GM04503 (cell line): ENCODE measurements at regions not wholly inside any gene's neighbourhood (a gene's known extent, or its start where the extent isn't known, plus 50 kb on each side); places are given as distances from the start of the nearest gene placed in this dataset.

Source experiments
- DNase-seq: peaks from one replicate; pipeline ENCODE4 v3.0.0-alpha.2; 2012; ENCODE audit warnings: low read depth

DNA sequence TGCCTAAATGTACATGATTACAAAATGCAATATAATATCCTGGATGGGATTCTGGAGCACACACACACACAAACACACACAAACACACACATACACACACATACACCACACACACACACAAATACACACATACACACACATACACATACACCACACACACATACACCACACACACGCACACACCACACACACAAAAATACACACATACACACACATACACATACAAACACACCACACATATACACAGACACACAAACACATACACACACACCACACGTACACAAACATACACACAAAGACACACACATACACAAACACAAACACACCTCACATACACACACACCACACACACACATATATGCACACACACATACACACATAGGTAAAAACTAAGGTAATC, 134.6 kb upstream of the SYNDIG1 start:
- DNase-seq = no peak

DNA sequence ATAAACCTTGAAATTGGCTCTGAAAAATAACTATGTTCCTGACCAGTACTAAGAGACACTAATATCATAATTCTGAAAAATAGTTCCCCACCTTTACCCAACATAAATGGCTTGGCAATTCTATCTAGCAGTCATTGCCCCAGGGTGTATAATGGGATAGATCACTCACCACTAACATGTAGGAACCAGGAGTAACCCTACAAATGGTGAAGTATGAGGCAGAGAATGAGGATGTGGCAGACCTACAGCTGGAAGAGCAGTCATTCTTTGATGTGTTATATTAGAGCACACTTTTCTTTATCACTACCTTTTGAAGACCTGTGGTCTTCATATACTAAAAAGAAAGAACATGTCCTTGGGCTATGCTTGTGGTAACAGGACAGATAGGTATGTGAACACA, 136.5 kb upstream of the SYNDIG1 start:
- DNase-seq = no peak

DNA sequence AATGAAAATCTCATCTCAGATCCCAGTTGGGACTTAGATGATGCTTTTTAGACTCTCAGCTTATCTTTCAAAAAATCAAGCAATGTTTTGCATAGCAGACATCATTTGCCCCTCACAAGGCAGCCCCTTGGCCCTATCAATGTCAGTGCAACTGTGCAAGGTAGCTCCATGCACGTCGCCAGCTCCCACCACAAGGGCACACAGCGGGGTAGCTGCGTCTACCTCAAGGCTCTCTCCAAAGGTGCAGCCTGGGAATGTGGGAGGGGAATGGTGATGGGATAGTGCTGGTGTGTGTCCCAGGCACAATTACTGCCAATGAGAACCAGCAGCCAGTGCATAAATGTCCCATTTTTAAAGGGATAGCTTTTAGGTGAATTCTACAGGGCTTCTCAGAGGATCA, 137.5 kb upstream of the SYNDIG1 start:
- DNase-seq = no peak

DNA sequence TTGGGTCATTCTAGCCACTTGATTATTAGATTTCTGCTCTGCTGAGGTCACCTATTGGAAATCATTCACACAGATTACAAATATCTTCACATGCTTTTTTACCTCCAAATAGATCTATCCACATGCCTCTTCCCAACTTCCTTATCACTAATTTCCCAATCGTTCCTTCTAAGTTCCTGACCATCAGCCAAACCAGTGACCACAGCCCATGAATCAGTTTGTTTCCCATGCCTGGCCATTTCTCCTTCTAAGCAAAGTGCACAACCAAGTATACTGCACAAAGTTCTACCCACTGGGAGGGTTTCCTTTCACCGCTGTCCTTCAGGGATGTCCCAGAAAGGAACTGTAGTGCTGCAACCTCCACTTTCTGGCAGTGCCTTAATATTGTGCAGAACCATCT, 140.5 kb upstream of the SYNDIG1 start:
- DNase-seq = no peak

DNA sequence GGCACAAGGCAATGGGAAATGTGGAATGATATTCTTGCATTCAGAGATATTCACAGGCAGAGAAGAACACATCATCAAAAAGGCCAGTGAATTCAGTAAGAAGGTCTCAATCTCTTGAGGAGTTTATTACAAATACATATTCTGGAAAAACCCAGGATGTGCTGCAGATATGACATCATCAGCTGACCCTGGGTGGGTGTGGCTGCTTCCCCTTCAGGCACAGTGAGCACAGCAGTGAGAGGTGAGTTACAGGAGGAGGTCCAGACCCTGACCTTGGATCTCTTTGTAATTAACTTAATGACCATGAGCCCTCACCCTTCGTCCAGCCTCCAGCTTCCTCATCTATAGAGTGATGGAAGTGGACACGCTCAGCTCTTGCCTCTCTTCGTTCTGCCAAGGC, 147.5 kb upstream of the SYNDIG1 start:
- no peak for DNase-seq

DNA sequence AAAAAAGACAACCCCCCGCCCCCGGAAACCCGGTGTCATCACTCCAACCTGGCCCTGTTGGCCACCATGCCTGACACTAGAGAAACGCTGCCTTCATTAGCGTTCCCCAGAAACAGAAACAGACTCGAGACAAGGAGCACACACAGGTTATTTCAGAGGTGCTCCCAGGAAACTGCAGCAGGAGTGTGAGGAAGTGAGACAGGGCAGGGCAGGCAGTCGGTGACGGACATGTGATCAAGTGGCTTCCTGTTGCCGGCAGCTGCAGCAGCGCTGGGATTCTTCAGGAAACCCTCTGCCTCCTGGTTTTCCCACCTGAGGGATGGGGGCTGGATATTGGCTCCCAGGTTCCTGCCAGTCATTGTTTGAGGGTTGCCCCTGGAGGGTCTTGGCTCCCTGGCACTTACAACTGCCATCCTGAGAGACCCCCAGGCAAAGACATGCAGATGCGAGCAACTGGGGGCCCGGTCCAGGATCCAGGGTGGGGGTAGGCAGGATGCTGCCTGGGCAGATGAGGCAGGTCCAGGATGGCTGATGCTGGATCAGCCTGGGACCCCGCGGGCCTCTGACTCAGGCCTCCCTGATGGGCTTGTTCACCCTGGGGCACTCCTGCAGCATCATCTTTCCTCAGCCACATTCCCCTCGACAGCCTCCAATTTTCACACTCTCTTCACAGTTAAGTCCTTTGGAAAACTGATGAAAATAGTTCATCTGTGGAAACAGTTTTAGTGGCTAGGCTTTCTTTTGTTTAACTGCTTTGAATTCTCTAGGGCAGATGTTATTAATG, 150.7 kb upstream of the SYNDIG1 start:
- no peak for DNase-seq

DNA sequence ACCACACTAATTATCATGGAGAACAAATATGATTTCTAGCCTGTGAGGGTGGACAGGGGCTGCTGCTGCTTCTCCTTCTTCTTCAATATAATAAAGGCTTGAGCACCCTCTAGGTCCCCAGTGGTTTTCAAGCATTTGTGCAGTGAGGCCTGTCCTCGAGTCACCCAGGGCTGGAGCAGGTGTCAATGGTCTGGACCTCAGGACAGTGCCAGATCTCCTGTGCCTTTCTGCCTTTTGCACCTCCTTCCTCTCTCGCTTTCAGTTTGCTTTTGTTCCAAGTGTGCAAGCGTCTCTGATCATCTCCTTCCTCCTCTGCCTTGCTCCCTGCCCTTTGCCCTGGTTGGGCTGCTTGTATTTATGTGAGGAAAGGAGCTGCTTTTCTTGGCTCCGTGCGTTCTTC, 152.2 kb upstream of the SYNDIG1 start:
- DNase-seq = no peak

DNA sequence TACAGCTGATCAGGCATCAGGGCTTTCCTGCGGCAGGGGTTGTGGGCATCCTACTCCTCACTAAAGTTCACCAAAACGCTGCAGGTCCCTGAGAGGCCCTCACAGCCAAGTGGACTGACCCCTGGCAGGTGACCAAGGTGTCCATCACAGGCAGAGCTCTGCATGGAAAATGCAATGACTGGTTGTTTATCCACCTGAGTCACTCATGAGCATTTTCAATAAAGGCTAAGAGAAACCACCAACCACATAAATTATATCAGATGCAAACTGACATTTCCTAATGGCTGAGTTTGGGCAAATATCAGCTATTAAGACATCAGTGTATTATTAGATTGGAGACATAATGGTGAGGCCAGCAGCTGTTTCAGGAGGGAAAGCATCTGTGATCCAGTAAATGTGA, 152.7 kb upstream of the SYNDIG1 start:
- no peak for DNase-seq

DNA sequence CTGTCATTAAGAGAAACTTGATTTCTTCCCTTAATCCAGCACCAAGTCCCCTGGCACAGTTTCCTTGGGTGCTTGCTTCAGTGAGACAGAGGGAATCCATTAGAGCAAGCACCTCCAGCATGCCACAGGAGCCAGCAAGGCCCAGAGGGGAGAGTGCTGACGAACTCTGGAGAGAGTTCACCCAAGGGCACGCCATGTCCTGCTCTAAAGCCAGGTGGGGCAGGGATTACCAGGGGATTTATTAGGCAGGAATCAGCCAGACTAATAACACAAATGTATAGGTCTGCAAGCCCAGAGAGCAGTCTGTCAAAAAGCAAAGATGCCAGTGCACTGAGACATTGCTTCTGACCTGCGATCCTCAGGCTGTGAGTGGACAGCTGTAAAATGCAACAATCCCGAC, 155.4 kb upstream of the SYNDIG1 start:
- no peak for DNase-seq

DNA sequence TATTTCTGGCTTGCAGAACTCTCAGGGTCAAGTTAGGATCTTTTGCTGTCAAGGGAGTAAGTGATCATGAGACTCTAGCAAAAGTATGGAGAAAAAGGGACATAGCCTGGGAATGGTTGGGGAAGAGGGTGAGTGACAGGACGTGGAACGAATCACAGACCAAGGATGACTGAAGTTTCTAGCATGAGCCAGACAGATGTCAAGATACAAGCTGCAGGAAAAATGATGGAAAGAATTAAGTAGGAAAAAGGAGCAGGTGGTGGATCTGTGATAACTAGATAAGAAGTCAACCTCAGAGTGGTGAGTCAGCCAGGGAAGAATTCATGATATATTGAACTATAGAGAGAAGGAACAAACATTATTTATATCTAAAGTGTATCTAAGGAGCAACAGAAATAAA, 159.8 kb upstream of the SYNDIG1 start:
- DNase-seq = no peak

DNA sequence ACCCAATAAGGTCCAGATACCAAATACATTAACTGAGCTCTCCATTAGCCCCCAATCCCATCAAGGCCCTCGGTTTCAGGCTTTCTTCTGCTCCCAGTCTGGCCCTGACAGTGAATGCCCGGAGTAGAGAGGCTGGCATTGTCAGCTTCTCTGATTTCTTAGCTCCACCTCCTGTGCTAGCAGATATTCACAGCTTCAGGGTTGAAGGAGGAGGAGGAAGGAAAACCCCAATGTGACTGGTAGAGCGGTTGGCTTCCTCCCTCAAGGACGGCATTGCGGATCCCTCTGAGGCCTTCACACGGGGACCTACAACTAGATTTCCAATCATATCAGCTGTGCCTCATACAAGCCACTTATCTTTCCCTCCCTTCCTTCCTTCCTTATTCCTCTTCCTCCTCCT, 164.1 kb upstream of the SYNDIG1 start:
- no peak for DNase-seq

DNA sequence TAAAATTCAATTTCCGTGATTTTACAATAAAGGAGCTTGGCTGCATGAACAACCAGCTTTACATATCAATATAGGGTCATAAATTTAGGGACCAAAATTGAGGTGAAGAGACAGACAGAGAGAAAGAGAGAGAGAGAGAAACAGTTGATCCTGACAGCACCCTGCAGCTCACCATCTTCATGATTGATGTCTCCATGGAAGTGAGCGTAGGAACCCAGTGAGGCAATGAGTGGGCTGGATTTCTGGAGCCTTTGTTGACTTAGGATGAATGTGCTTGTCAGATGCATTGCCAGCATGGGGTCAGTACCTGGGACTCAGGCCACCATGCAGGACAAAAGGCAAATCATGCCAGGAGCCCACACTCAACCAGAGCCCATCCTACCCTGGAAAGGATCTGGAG, 165.1 kb upstream of the SYNDIG1 start:
- DNase-seq = no peak

DNA sequence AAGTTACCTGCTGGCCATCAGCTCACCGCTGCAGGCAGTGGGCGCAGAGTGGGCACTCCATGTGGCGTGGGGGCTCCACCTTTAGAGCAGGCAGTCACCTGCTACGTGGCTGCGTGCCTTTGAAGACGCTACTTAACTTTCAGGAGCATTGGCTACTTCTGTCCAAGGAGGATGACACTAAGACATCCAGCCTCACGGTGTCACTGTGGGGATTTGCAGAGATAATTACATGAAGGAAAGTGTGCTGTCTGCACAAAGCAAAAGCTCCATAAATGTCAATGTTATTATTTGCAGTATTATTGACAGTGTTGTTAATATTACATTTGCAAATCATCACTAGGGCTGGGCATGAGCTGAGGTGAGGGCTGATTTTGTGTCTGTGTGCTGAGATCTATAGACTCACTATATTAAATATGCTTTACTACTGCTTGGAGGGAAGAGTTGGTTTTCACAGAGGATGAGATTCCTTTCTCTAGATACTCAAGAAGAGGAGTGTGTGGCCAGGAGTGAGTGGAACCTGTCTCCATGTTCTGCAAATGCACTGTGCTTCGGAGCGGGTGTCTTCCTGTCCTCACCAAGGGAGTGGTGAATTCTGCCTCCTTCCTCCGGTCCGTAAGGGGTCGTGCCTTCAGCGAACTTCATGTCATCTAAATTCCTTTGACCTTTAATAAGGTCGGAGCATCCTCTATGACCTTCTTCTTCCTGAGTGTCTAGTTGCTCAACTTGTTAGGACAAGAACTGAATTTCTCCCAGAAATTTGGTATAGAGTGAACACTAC, 165.8 kb upstream of the SYNDIG1 start:
- no peak for DNase-seq

DNA sequence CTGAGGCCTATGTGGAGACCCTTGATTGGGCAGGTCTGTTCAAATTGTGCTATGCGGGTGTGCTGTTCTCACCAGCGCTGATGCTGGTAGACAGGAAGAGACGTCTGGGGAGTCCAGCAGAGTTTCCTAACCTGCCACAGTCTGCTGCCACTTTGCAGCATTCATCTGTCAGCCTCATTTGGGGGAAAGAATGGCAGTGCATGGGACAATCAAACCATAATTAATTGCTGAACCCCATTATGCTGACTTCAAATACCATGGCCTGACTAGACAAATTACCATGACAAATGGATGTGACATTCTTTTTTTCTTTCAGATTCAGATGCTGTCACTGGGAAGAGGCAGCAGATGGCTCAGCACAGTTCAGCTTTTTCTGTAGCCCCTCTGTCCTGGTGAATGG, 171.4 kb upstream of the SYNDIG1 start:
- no peak for DNase-seq

DNA sequence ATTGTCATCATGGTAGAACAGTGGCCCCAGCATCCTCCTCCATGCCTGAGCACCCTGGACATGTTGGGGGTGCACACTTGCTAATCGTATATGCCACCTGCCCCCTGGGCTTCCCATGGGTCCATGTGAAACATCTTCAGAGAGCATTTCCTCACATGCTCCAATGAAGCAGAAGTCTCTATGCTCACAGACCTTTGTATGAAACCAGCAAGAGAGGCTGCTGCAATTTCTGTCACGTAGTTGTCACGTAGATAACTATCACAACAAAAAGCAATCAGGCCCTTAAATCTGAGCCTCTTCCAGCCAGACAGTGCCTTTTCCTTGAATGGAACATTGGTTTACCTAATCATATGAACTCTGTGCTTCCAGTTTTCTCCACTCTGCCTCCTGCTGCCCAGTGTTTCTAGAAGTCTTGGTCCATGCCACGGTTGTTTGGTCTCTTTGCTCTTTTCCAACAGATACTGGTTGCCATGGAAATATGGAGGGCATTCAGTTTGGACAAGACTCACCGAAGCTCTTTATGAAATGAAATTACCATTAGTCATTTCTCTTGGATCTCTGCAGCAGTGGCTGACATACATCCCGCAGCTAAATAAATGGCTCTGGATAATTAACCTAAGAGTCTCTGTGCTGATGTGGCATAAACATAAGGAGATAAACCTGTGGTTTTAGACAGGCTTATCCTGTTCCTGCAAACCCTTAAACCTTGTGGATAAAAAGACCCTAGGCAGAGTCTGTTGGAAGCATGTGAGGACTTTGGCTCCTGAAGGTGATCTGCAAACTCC, 172.8 kb upstream of the SYNDIG1 start:
- DNase-seq = no peak

DNA sequence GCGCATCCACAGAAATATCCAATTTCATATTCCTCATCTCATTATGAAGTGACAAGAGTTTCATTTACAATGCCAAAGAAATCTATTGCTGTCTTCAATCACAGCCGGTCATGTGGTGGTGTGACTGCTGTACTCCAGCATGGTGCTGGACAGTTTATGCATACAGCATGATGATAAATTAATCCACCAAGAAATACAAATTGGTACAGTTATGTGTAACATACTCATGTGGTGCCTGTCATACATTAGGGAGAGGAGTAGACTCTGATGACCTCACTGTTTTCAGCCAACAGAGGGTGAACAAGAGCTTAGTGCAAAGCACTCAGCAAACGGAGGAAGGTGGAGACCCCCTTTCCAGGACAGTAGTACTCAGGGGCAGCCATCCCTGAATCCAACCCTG, 178.4 kb upstream of the SYNDIG1 start:
- no peak for DNase-seq

DNA sequence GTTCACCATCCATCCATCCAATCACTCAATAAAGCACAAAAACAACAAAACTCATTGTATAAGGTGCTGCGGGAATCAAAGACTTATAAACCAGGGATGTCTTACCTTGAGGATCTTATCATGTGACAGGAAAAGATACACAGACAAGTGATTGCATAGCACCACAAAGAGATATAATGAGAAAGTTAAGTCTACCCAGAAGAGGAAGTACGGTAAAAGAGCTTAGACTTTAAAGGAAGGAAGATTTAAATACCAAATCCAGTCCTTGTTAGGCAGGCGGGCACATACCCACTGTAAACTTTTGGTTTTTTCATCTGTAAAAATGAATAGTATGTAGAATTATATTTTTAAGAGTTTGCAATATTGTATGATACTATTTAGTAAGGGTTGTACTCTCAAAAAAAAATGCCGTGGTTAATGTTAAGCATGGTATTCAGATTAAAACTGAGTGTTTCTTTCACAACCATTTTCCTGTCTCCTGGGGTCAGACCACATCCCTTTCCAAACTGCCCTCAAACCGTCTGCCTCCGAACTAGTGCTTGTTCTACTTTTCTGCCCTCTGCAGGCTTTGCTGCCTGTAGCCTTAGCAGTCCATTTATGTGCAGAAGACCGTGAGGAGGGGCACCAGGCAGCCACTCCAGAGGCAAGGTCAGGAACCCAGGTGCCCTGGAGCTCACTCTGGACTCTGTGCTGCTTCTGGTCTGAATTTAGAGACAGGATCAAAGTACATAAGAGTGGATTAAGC, 179.5 kb upstream of the SYNDIG1 start:
- DNase-seq = no peak

DNA sequence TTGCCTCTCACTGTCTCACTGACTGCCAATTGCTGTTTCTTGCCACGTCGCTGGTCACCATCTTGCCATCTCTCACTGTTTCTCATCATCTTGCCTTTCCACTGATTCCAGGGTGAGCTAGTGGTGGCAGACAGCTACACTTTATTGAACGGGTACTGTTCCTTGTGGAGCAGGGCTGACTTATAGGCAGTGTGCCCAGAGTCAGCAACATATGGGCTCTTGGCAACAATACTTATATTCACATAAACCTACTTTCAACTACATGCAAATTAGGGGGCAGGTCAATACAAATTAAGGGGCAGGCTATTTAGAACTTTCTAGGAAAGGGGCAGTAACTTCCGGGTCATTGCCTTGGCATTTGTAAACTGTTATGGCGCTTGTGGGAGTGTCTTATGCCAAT, 186.2 kb upstream of the SYNDIG1 start:
- DNase-seq = no peak

DNA sequence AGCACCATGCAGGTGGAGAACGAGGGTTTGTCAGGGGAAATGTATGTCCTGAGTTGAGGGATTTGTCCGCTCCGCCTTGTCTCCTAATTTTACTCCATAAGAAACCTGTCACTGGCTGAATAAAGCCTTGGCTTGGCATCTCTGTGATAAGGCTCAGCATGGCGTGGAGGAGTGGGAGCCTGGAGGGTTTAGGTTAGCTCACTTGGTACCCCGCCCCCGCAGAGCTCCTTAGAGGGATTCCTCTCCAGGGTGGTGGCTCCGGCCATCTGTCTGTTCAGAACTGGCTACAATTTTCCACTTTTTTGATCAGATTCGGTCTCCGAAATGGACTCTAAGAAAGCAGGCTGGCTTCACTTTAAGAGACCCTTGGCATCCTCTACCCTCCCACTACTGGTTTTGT, 192.2 kb upstream of the SYNDIG1 start:
- DNase-seq = no peak

DNA sequence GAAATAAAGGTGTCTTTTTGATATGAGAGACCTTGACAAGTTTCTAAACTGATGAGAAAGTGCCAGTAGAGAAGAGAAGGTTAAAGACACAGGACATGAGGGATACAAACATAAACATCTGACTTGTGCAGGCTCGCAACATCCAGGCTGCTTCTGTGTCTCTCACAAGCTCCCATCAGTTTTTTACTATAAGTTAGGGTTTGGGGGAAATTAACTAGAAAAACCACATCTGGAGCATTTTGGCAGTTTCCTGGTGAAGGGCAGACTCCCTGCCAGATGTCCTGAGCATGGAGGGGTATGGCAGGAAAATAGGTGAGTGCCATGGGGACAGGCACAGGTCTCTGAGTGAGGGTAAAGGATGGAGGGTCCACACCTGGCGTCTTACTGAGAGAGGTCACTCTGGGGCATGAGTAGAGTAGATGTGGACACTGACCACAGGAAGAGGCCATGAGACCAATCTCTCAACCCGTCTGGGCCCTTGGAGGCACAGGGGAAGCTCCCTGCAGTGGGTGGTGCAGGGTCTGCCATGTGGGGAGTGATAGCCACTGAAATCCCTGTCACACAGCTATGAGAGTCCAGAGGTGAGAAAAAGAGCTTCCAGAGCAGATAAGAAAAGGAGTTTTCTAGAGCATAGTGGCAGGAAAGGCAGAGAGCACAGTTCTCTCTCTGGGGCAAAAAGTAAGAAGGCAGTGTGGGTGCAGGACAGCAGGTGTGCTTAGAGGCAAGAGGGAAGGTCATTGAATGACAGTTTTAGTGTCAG, 193.3 kb upstream of the SYNDIG1 start:
- no peak for DNase-seq

DNA sequence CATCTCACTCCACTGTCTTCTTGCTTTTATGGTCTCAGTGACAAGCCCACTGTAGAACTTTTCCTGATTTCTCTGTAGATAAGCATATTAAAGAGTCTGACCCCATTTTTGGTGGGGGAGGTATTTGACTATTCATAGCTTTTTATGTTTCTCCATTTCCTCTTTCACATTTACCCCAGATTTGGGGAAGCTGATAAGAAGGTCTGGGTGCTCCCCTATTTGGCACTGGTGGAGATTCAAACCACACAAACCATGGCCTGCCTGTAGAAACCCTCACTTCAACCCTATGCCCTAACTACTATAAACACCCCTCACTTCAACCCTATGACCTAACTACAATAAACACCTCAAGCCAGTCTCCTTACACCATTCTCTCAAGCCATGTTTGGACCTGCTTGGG, 196.2 kb upstream of the SYNDIG1 start:
- DNase-seq = no peak

DNA sequence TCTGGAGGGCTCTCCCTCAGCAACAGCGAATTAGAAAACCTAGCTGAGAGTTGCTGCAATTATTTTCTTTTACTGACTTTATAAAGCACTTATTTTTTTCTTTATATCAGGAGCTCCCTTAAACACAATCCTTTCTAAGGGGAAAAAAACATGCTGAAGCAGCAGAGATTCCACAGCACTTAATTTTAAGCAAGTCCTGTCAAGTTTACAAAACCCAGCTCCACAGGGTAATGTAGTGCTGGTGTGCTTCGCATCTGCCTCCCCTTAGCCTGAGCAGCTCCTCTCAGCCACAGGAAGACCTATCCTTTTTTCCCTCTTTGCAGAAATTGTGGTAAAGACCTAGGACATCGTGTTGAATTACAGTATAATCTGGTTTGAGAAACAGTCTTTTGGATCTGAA, 208.1 kb upstream of the SYNDIG1 start:
- DNase-seq = no peak
